ENCODE measurements at regions not wholly inside any gene's neighbourhood (a gene's known extent, or its start where the extent isn't known, plus 50 kb on each side); places are given as distances from the start of the nearest gene placed in this dataset.

DNA sequence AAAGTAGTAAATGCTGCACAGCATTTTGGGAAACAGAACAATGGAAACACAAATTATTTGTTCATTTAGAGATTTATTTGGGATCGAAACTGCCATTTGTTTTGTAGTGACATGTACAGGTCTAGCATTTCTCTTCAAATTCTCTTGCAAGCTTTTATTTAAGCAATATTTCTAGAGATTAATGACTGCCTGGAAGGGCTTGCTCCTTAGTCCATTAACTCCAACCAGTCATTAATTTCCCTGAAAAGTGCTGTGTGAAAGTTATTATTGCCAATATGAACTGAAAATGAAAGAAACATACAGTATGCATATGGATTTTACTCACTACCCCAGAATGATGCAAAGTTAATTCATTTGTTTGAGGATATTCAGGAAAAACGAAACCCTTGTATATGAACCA lies 1349.6 kb upstream of the FLRT2 start:
- no peak for DNase-seq

DNA sequence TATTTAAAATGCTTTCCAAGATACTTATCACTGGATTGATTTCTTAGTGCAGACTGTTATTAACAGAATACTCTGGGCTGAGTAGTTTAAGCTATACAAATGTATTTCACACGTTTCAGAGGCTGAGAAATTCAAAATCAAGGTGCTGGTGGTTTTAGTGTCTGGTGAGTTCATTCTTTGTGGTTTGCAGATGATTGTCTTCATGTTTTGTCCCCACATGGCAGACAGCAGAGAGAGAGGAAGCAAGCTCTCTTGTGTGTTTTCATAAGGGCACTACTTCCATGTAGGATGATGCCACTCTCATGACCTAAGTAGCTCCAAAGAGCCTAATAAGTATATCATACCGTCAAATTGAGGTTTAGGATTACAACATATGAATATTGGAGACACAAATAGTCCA lies 1348.9 kb upstream of the FLRT2 start:
- no peak for DNase-seq

DNA sequence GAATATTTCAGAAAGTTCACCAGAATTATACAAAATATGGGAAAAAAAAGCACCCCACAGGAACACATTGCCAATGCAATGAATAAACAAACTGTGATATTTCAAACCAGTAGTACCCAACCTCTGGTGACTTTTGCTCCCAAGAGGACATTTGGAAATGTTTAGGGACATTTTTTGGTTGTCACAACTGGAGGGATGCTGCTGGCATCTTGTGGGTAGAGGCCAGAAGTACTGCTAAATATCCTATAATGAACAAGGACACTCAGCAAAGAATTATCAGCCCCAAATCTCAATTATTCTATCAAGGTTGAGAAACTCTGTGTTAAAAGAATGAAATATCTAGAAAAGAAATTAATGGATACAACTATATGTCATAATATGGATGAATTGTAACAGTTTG lies 1334.4 kb upstream of the FLRT2 start:
- DNase-seq = no peak

DNA sequence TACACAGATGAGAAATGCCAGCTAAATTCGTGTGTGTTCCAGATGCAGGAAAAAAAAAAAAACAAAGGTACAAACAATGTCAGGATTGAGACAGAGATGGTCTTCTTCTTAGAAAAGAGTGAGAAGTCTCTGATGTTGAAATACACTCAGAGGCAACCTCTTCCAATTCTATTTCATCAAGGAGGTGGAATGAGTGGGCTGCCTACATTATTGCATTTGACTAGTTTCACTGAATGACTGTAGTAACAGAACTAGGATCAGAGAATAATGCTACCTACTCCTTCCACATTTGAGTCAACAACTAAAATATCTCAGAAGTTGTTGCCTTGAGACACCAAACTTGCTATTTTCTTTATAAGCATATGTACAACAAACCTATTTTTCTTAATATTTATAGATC lies 1332.2 kb upstream of the FLRT2 start:
- no peak for DNase-seq

DNA sequence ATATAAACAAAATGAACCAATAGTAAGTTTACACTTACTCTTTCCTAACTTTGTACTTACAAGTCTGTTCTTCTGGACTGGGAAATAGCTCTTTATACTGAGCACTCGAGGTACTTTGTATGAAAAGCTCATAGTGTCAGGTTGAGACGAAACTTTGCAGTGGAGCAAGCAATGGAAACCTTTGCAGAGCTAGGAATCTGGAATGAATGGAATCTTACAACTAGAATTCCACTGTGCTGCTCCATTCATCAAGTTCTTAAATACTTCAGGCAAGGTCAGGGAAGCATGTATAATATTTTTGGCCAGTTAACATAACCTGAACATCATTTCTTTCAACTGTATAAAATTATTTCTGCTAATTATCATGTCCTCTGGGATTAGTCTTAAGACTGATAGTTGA lies 1327.5 kb upstream of the FLRT2 start:
- DNase-seq = no peak

DNA sequence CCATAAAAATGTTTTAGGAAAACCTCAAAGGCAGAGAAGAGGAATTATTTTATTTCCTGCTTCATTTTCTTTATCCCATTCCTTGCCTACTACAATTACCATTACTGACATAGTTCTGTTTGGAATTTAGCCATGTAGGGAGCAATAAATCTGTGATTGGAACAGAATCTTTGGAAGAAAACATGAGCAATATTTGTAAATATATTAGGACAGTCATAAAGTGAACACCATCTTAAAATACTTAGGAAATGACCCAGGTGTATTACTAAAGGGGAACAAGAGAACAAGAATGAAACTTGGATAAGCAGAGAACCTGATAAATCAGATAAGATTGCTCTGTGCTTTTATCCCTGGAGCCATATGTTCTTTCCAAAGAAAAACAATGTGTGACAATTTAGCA lies 1326.0 kb upstream of the FLRT2 start:
- DNase-seq = no peak

DNA sequence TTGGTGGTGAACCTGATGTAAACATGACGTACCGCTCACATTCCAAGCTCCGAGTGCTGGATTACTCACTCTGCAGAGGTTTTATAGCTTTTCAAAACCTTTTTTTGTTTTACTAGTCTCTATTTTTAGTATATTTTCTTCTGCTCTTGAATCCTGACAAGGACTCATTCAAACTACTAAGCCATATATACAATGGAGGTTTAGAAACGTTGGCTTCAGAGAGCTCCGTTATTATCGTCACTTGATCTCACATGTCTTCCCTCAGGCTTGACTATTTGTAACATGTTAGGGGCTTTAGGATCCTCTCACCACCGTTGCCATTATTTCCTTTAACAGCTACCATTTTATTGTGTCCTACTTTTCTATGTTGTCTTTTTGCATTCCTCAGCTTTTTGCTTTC lies 1321.5 kb upstream of the FLRT2 start:
- DNase-seq = no peak

DNA sequence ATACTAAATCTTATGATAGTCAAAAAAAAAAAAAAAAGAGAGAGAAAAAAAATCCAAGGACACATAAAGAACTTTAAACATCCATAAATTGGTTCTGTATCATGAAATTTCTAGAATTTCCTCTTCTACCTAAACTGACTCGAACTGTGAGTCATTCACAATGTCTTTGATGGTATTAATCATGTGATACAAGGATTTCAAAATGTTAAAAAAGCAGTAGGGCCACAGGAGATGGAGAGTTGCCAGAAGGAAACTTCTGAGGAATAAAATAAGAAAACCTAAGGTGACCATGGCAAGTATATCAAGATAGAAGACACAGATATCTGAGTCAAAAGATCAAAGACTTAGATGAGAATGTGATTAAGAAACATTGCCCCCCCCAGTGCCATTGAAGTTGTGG lies 1320.9 kb upstream of the FLRT2 start:
- no peak for DNase-seq

DNA sequence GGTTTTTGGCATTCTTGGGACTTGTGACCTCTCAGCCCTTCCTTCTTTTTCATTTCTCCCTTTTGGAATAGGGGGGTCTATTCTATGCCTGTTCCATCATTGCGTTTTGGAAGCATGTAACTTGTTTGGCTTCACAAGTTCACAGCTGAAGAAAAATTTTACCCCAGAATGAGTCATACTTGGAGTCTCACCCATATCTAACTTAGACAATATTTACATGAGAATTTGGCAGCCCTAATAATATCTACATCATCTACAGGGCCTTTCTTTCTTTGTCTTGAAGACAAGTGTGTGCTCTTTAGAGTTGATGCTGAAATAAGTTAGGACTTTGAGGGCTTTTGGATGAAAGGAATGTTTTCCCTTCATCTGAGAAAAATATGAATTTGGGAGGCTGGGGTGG lies 1312.9 kb upstream of the FLRT2 start:
- DNase-seq = no peak

DNA sequence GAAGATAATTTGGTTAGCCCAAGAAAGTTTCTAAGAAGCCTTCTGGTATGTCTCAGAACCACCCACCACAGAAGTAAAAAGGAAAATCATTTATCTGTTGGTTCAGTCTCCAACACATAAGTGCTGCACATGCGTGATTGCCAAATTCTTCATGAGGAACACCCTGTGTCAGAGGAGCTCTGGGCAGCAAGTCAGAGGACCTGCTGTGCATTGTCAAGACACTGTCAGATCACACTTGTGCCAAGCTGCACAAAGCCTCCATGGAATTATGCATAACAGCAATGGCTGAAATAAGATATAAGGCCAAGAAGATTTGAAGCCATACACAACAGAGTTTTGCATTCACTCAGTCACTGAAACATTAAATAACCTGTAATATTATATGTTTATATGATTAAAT lies 1304.7 kb upstream of the FLRT2 start:
- no peak for DNase-seq

DNA sequence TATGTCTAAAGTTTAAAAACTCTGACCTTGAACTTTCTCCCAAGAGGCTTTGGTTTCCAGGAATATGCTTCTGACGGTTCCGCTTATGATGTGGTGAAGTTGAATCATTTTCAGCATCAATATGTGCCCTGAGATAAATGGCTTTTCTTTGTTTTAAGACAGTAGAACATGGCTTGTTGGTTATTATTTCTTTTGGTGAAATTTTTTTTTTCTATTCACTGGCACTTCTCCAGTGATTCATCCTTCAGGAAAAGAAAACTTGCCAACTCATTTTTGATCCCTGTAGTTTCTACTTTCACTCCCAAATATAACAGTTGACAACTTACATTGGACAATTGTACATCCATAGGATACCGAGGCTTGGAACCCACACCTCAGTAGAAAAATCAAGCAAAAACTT lies 1301.2 kb upstream of the FLRT2 start:
- no peak for DNase-seq

DNA sequence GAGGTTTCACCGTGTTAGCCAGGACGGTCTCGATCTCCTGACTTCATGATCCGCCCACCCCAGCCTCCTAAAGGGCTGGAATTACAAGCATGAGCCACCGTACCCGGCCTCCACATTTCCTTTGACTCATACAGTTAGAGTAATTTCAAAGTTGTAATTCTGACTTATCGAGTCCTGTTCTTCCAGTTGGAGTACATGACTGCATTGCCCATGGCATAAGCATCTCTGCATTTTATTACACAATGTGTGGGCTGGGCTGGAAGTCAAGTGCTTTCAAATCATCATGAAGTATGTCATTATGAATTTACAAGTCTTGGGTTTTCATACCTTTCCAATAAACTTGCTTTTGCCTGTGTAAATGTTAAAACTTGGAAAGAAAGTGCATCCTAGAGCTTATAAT lies 1295.7 kb upstream of the FLRT2 start:
- no peak for DNase-seq

DNA sequence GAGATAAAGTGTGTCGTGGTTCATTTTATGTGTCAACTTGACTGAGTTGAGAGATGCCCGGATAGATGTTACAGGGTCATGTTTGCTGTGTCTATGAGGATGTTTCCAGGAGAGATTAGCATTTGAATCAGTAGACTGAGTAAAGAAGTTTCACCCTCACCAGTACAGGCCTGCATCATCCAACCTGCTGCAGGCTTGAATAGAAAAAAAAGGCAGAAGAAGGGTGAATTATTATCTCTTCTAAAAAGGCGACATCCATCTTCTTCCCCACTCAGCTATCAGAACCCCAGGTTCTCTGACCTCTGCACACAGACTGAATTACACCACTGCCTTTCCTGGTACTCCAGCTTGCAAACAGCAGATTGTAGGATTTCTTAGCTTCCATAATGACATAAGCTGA lies 1293.7 kb upstream of the FLRT2 start:
- no peak for DNase-seq

DNA sequence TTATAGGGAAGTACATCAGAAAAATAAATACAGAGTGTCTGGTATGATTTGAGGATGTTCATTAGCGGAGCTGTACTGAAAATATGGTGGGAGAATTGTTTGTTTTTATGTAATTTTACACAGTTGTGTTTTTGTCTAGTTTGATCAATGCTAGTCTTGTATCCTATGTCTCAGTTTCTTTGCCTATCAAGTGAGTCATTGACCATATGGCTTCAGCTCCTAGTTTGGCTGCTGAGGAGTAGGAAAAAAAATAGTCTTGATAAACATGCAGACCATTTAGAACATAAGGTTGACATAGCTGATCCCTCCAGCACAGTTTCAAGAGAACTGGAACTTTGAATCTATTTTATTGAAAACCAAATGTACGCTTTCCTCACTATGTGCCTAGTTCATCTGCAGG lies 1292.1 kb upstream of the FLRT2 start:
- no peak for DNase-seq

DNA sequence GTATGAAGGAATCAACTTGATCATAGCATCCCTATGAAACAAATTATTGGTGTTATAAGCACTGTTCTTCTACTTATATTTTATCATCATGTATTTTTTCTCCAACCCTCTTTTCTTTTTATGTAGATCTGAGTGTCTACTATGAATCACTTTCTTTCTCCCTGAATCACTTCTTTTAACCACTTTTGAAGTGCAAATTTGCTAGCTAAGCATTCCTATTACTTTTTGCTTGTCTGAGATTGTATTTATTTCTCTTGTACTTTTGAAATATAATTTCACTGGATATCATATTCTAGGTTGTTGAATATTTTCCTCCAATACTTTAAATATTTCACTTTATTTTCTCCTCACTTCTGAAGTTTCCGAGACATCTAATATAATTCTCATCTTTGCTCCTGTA lies 1282.3 kb upstream of the FLRT2 start:
- no peak for DNase-seq

DNA sequence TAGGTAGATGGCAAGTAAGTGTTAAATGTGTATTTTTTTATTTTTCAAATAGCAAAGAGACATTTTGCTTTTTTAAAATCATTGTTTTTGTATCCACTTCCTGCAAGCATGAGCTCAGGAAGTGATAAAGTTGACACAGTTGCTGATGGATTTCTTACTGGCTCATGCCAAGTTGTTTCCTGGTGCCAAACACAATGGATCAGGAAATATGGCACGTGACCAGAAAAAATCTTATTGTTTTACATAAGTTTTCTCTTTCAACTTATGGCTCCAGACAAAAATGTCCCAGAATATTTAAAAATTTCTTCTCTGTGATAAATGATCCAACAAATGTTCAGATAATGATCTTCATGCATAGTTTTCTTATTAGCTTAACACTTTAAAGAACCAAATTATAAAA lies 1279.1 kb upstream of the FLRT2 start:
- no peak for DNase-seq

DNA sequence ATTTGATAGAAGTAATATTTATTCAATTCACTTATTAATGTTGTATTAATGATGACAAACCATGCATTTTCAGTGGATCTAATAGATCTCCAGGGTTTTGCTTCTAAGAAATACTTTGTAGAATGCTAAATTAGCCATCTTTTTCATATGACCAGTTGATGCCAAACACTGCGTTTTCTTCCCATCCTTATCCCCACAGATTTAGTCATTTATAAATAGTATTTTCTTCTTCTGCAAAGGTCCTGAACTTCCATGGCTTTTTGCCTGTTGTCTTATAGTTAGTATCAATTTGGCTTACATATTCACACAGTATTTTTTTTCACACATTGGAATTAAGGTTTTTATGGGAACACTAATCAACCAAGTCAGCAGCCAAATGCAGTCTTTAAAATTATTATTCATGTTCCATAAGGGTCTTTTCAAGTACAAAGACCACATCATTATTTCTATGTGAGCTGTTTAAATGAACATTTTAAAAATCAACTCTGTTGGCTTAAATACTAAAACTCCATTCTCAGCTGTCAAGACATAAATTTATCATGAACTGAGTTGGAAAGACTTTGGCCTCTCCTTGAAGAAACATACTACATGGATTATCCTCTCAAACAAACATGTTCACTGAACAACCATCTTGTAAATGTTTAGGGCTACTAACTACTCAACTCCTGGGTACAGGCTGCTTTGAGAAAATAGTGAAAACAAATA lies 1278.4 kb upstream of the FLRT2 start:
- DNase-seq = no peak

DNA sequence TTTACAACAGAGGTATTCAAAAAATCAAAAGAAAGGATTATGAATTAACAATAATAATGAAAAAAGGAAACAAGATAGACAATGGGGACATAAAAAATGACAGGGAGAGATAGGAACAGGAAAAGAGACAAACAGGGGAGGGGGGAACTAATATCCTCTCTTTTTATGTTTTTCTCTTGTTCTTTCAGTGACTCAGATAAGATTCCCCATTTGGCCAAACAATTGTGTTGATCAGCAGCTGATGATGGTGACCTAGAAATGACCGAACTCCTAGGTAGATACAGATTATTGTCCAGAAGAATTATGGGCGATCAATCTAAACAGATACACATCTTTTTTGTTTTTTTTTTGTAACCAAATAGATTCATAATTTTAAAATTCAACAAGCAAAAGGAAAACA lies 1277.2 kb upstream of the FLRT2 start:
- DNase-seq = no peak

DNA sequence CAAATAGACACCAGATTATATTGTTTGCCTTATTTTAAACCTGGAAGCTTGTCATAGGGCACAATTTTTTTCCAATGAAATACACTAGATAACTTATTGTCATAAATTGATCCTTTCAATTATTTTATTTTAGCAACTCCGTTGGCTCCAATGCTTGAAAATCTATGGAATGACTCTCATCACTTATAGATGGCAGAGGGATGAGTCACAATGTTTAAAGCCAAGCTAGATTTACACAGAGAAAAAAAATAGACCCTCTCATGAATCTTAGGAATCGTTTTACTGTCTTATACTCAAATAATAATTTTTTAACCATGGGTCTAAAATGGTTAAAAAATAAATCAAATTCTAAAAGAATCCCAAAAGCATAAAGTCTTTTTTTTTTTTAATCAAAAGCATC lies 1276.6 kb upstream of the FLRT2 start:
- DNase-seq = no peak

DNA sequence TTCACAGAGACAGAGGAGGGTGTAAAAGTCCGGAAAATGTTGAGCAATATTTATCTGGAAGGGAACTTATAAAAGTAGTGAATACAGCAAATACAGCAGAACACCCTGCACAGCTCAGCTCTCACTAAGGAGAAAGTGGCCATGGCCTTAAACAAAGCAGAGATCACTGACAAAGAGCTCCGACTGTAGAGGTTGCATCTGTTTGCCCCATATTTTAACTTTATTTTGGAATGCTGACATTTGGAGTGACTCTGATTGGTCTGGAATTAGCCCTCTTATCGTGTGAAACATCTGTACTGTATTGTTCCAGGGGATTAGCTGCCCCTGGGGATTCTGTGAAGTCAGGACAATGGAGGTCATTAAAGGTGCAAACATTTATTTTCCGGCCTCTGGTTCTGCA lies 1275.7 kb upstream of the FLRT2 start:
- DNase-seq = no peak

DNA sequence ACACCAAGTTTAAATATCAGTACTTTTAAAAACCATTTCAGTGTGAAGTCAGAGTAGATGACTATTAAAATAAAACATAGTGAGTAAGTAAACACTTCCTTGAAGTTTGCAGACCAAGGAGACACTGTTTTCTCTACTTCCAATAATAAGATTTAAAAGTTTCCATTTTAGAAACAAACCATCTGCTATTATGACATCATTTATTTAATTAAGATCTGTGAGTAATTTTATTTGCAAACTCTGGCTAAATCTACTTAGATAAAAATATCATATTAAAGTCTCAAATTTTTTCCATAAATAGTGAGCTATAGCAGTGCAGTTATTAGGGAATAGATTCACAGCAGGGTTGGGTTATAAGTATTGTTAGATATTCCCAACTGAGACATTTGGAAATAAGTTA lies 1267.0 kb upstream of the FLRT2 start:
- no peak for DNase-seq

DNA sequence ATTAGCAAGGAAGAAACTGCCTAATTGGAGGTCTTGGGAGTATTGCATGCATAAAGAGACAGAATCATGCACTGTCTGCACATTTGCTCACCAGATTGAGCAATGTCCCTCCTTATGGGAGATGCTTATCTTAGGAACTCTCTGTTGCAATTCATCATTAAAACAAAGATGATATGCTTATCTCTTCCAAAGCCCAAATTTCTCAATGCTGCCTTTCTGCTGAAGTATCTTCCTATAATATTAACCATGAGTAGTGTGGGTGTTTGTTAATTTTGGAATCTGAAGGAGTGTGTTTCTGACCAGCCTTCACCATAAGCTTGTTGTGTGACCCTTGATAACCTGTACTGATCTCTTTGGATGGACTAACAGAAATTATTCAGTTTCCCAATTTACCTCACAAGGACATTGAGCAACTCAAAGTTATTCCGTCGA lies 1257.6 kb upstream of the FLRT2 start:
- no peak for DNase-seq

DNA sequence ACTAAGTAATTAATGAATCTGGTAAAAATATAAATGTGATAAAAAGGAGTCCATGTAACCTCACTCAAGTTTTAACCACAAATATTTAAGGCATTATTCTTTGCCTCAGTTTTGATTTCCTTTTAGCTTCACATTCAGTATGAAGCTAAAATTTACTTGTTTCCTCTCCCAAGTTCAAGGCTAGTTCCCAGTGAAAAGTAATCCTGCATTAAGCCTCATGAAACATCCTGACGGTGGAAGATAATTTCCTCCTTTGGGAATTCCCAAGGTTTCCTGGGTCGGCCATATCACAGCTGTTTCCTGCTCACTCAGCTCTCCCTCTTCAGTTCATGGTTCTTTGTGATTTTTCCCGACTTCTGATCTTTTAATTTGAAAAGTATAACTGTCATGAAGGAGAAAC lies 1256.8 kb upstream of the FLRT2 start:
- no peak for DNase-seq

DNA sequence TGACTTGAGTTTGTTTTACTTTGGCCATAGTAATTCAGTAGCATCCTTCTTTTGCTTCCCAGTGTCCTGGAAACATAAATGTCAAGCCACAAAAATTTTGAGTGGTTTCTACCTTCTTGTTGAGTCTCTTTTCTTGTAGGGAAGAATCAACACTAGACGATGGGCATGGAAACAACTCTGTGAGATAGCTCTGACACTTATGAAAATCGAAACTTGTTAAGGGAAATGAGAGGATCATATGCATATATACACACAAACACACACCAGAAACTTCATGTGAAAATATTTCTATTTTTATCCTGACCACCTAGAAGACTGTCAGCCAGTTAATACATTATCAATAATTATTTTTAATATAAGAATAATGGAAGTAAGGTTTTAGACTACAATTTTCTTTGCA lies 1247.3 kb upstream of the FLRT2 start:
- no peak for DNase-seq

DNA sequence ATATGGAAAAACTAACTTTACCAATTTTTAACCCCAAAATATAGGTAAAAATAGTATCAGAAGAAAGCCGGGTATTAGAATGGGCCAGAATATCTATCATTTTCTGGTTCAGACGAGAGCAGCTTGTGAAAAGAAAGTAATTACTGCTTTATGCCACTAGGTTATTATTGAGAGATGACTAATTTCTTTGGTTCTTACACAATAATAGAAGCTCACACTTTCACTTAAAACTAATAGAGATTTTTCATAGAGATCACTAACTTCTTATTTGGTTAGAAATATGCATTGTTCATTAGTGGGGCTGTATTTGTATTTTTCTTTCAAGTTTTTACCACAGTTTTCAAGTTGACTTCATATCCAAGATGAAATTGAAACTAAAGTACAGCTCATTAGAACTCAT lies 1241.2 kb upstream of the FLRT2 start:
- DNase-seq = no peak

DNA sequence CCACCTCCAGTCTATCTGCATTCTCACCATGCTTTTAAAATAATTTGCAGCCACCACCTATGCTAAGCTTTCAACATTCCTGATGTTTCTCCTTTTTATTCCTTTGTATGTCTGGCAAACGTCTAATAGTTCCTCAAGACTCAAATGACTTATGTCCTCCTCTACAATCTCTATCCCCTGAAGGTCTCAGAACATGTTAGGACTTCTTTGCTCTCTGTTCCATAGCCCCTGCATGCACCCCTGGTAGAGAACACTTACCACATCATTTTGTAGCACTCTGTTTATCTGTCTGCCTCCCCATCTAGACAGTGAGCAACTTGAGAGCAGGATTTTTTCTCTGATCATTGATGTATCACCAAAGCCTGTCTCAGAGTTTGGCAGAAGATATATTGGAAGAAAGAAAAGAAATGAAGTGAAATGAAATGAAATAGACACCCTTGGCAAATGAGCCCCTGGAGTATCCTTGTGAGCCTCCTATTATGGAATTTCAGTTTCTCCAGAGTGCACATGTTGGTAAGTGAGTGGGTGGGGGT lies 1231.2 kb upstream of the FLRT2 start:
- no peak for DNase-seq
